Mesendoderm (in vitro differentiated cells): ENCODE measurements at regions not wholly inside any gene's neighbourhood (a gene's known extent, or its start where the extent isn't known, plus 50 kb on each side); places are given as distances from the start of the nearest gene placed in this dataset.

Experiments used
- DNase-seq: peaks from one replicate; pipeline ENCODE4 v3.0.0; 2013
- H2AK5ac ChIP-seq: 2 replicates; pipeline ENCODE4 v1.6.1; 2013; ENCODE audit warnings: low read length, inconsistent platforms
- H2BK120ac ChIP-seq: 2 replicates; pipeline ENCODE4 v1.6.1; 2013; ENCODE audit warnings: low read depth, mild to moderate bottlenecking, low read length, moderate library complexity, mixed read lengths
- H2BK15ac ChIP-seq: replicated peaks from 2 replicates; pipeline ENCODE4 v1.6.1; 2013; ENCODE audit warnings: low read depth, mild to moderate bottlenecking, moderate library complexity
- H2BK5ac ChIP-seq: 2 replicates; pipeline ENCODE4 v1.6.1; 2013; ENCODE audit warnings: low read length, inconsistent platforms
- H3K18ac ChIP-seq: 2 replicates; pipeline ENCODE4 v1.6.1; 2013; ENCODE audit warnings: mild to moderate bottlenecking, low read length, mixed read lengths
- H3K23ac ChIP-seq: one replicate; pipeline ENCODE4 v1.6.1; 2013; ENCODE audit warnings: low read length
- H3K27ac ChIP-seq: 2 replicates; pipeline ENCODE4 v1.5.1; 2013; ENCODE audit warnings: low read depth, mild to moderate bottlenecking, inconsistent platforms, low read length, moderate library complexity
- H3K27me3 ChIP-seq: 2 replicates; pipeline ENCODE4 v1.6.1; 2013; ENCODE audit warnings: low read length, control low read depth, mild to moderate bottlenecking, inconsistent platforms; ENCODE audit not compliant: insufficient read depth, poor library complexity
- H3K36me3 ChIP-seq: 2 replicates; pipeline ENCODE4 v1.6.1; 2013; ENCODE audit warnings: low read length, inconsistent platforms; ENCODE audit not compliant: control insufficient read depth, insufficient read depth
- H3K4ac ChIP-seq: one replicate; pipeline ENCODE4 v1.6.1; 2013; ENCODE audit warnings: low read depth, mild to moderate bottlenecking, low read length, moderate library complexity
- H3K4me1 ChIP-seq: 2 replicates; pipeline ENCODE4 v1.6.1; 2013; ENCODE audit warnings: low read depth, low read length, inconsistent platforms; ENCODE audit not compliant: control insufficient read depth
- H3K4me2 ChIP-seq: 2 replicates; pipeline ENCODE4 v1.6.1; 2013; ENCODE audit warnings: low read length
- H3K4me3 ChIP-seq: 2 replicates; pipeline ENCODE4 v1.5.1; 2013; ENCODE audit warnings: mild to moderate bottlenecking, low read length
- H3K56ac ChIP-seq: one replicate; pipeline ENCODE4 v1.6.1; 2013; ENCODE audit warnings: low read length
- H3K79me1 ChIP-seq: 2 replicates; pipeline ENCODE4 v1.6.1; 2013; ENCODE audit warnings: low read length, inconsistent platforms
- H3K79me2 ChIP-seq: 2 replicates; pipeline ENCODE4 v1.6.1; 2013; ENCODE audit warnings: mild to moderate bottlenecking, low read length; ENCODE audit not compliant: control insufficient read depth, insufficient read depth
- H3K9ac ChIP-seq: 2 replicates; pipeline ENCODE4 v1.6.1; 2013; ENCODE audit warnings: low read length, inconsistent platforms
- H4K5ac ChIP-seq: one replicate; pipeline ENCODE4 v1.6.1; 2013; ENCODE audit warnings: low read length
- H4K8ac ChIP-seq: one replicate; pipeline ENCODE4 v1.6.1; 2013; ENCODE audit warnings: low read depth, mild to moderate bottlenecking, control low read depth, low read length, moderate library complexity
- WGBS: extraction: QIAGEN DNeasy Blood & Tissue Kit; methylation state at CpG from one replicate; pipeline ENCODE4 v1.1.7; 2013; ENCODE audit warnings: low lambda C conversion rate, missing lambda C conversion rate; ENCODE audit not compliant: insufficient coverage; ENCODE audit errors: extremely low coverage; 5-methylcytosine and 5-hydroxymethylcytosine counted together

DNA sequence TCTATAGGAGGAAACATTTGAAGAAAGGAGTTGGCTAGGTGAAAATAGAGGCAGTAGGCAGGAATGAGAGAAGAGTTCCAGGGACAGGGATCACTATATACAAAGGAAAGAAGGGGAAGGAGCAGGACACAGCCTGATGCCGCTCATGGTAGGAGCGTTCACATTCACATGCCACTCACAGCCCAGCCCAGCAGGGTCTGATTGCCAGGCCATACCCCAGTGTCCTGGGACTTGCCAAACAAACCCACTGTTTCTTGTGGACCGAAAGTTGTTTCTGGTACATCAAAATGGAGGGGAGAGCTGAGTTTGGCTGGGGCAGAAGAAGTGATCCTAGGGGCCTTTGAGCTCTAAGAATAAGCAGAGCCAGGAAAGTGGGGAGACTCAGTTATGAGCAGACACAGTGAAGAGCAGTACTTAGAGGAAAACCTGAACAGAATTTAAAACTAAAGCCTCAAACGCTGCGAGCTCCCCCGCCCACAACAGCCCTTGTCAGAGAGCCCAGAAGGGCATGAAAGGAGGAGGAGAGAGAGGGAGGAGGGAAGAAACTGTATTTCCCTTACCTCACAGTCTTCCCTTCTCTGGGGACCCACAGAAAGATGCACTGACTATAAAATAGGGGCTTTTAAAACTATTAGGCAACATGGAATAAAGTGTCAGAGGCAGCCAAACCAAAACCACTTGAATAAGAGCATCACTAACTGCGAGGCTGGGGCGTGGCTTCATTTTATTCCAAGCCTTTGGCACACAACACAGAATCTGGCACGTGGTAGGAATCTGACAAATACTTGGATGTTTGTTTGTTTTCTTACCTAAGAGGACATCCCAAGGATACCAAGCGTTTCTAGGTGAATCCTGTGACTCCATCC is 129.0 kb downstream of the RPL22L1 start:
- no peak overlapping the region for H2BK120ac ChIP-seq
- H3K4me2 ChIP-seq = no peak overlapping the region
- DNase-seq = no peak
- H3K27me3 ChIP-seq = no peaks in the 10 kb centered on the region
- H3K79me2 ChIP-seq = no peaks in the 10 kb centered on the region
- H2BK15ac ChIP-seq = no peak overlapping the region
- no peak overlapping the region for H4K5ac ChIP-seq
- H4K8ac ChIP-seq = no peak overlapping the region
- H2BK5ac ChIP-seq = no peak overlapping the region
- WGBS = no CpG with 5 or more reads among the region's 10 CpGs
- no peak overlapping the region for H3K9ac ChIP-seq
- H3K36me3 ChIP-seq = no peaks in the 10 kb centered on the region
- H3K4me3 ChIP-seq = no peak overlapping the region
- no peak overlapping the region for H2AK5ac ChIP-seq
- H3K4ac ChIP-seq = no peak overlapping the region
- H3K56ac ChIP-seq = no peak overlapping the region
- H3K27ac ChIP-seq = no peak overlapping the region
- no peaks in the 10 kb centered on the region for H3K4me1 ChIP-seq
- H3K18ac ChIP-seq = no peak overlapping the region
- no peak overlapping the region for H3K23ac ChIP-seq
- no peaks in the 10 kb centered on the region for H3K79me1 ChIP-seq

DNA sequence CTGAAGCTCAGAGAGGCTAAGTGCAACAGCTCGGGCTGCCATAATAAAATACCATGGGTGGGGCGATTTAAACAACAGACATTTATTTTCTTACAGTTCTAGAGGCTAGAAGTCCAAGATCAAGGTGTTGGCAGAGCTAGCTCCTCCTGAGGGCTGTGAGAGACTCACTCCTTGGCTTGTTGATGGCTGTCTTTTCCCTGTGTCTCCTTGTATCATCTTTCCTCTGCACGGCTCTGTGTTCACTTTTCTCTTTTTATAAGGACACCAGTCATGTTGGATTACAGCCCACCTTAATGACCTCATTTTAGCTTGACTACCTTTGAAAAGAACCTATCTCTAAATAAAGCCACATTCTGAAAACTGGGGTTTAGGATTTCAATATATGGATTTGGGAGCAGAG is 129.7 kb downstream of the RPL22L1 start:
- H4K8ac ChIP-seq = no peak overlapping the region
- no CpG with 5 or more reads among the region's 3 CpGs for WGBS

GRCh38 chr3:170739410-170739809 is 130.6 kb downstream of the RPL22L1 start:
- no peak overlapping the region for H3K4ac ChIP-seq
- no peaks in the 10 kb centered on the region for H3K36me3 ChIP-seq
- no peak overlapping the region for H2BK15ac ChIP-seq
- no peak for DNase-seq
- H4K5ac ChIP-seq = no peak overlapping the region
- no peak overlapping the region for H3K4me3 ChIP-seq
- H3K79me1 ChIP-seq = no peaks in the 10 kb centered on the region
- H3K9ac ChIP-seq = no peak overlapping the region
- no peaks in the 10 kb centered on the region for H3K27me3 ChIP-seq
- no peaks in the 10 kb centered on the region for H3K4me1 ChIP-seq
- no peak overlapping the region for H3K4me2 ChIP-seq
- no peak overlapping the region for H3K18ac ChIP-seq
- no peak overlapping the region for H2BK120ac ChIP-seq
- H3K23ac ChIP-seq = no peak overlapping the region
- H2AK5ac ChIP-seq = no peak overlapping the region
- no peak overlapping the region for H2BK5ac ChIP-seq
- no peak overlapping the region for H3K56ac ChIP-seq
- no peak overlapping the region for H4K8ac ChIP-seq
- no peaks in the 10 kb centered on the region for H3K79me2 ChIP-seq
- WGBS = no CpG with 5 or more reads among the region's 4 CpGs
- H3K27ac ChIP-seq = no peak overlapping the region

More for the DNA sequence above, 129.7 kb downstream of the RPL22L1 start:
- Histone ChIP-seq H3K23ac (no peak overlapping the region), H2BK5ac (no peak overlapping the region), H3K4ac (no peak overlapping the region), H3K36me3 (no peaks in the 10 kb centered on the region), H2BK120ac (no peak overlapping the region), H3K56ac (no peak overlapping the region), H3K4me3 (no peak overlapping the region), H4K5ac (no peak overlapping the region), H3K4me1 (no peaks in the 10 kb centered on the region), H3K79me1 (no peaks in the 10 kb centered on the region), H3K18ac (no peak overlapping the region), H3K79me2 (no peaks in the 10 kb centered on the region), H3K27me3 (no peaks in the 10 kb centered on the region), H3K27ac (no peak overlapping the region), H2BK15ac (no peak overlapping the region), H3K4me2 (no peak overlapping the region), H2AK5ac (no peak overlapping the region), H3K9ac (no peak overlapping the region)
- DNase-seq = no peak

- no peak overlapping the region for H3K4ac ChIP-seq
- no CpG with 5 or more reads among the region's 3 CpGs for WGBS
- no peaks in the 10 kb centered on the region for H3K36me3 ChIP-seq
- H3K79me2 ChIP-seq = no peaks in the 10 kb centered on the region
- H3K9ac ChIP-seq = no peak overlapping the region
- DNase-seq = no peak
- no peak overlapping the region for H3K56ac ChIP-seq
- no peak overlapping the region for H3K23ac ChIP-seq
- H2BK15ac ChIP-seq = no peak overlapping the region
- no peak overlapping the region for H2BK120ac ChIP-seq
- H3K27me3 ChIP-seq = no peaks in the 10 kb centered on the region
- no peak overlapping the region for H3K4me2 ChIP-seq
- no peak overlapping the region for H4K5ac ChIP-seq
- H3K4me1 ChIP-seq = peaks cover 3% of the 10 kb centered on the region
- H3K79me1 ChIP-seq = no peaks in the 10 kb centered on the region
- no peak overlapping the region for H3K27ac ChIP-seq
- no peak overlapping the region for H4K8ac ChIP-seq
- H3K4me3 ChIP-seq = no peak overlapping the region
- H2AK5ac ChIP-seq = no peak overlapping the region
- H3K18ac ChIP-seq = no peak overlapping the region
- no peak overlapping the region for H2BK5ac ChIP-seq
Observed at GRCh38 chr3:170738766-170739165, 131.2 kb downstream of the RPL22L1 start.

GRCh38 chr3:170737498-170738162 is 132.4 kb downstream of the RPL22L1 start:
- Histone ChIP-seq H4K8ac (no peak overlapping the region), H3K79me2 (no peaks in the 10 kb centered on the region), H3K23ac (no peak overlapping the region), H3K36me3 (no peaks in the 10 kb centered on the region), H3K4ac (no peak overlapping the region), H3K4me3 (no peak overlapping the region), H4K5ac (no peak overlapping the region), H2BK5ac (no peak overlapping the region), H3K4me2 (no peak overlapping the region), H2BK15ac (no peak overlapping the region), H2BK120ac (no peak overlapping the region), H3K79me1 (no peaks in the 10 kb centered on the region), H3K4me1 (peaks cover 3% of the 10 kb centered on the region), H3K27me3 (no peaks in the 10 kb centered on the region), H3K27ac (no peak overlapping the region), H3K9ac (no peak overlapping the region), H3K18ac (no peak overlapping the region), H3K56ac (no peak overlapping the region), H2AK5ac (no peak overlapping the region)
- DNase-seq = no peak
- no CpG with 5 or more reads among the region's 3 CpGs for WGBS
